Fibroblast of gingiva (primary cell): ENCODE measurements at regions not wholly inside any gene's neighbourhood (a gene's known extent, or its start where the extent isn't known, plus 50 kb on each side); places are given as distances from the start of the nearest gene placed in this dataset.

Experiments
- DNase-seq: peaks from one replicate; pipeline ENCODE4 v3.0.0-alpha.2; 2011; ENCODE audit warnings: low read depth

DNA sequence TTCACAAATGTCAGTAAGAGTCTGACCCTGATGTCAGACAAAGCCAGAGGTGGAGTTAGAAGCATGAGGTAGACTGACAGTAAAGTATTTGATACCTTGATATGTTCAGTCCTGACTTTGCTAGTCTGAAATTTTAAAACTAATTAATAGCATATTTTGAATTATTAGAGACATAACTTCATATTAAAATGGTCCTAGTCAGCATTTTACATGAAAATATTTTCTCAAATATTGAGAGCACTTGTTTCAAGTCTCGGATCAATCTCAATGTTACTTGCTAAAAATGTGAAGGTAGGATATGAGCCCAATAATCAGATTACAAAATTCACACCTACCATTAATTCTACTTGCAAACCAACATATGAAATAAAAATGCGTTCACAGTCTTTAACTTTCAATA is 58.1 kb upstream of the TTC14 start:
- DNase-seq, result no peak

DNA sequence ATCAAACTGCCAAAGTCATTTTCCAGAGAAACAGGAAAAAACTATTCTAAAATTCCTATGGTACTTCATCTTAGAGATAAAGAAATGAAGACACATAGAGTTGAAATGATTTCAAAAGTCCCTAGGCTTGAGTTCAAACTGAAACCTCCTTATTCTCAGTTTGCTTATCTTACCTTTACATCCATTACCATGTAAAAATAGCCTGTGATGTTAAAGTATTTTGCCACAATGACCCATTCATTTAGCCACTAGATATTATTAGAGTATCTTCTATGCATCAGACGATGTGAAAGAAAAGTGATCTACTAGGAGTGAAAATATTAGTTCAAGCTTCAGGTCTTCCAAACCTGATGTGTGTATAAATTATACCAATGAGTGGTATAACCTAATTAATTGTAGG is 55.1 kb upstream of the TTC14 start:
- DNase-seq, result no peak

DNA sequence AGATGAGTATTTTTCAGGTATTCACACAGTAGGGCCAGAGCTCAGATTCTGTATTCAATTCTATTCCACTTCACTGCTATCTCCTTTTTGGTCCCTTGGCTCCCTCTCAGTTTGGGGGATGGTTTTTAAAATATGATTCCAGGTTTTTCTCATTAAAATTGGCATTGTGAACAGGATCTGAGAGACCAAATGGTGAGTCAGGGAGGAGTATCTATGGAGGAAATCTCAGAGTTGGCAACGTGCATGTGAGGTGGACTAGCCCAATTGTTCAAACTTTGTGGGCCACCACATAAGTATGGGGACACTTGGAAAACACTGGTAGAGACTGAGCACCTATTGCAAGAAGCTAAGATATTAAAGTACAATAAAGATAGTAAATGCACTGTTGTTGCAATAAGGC is 53.9 kb upstream of the TTC14 start:
- DNase-seq, result peak; percentile 20
